Breast epithelium (tissue), 3 donors: ENCODE measurements at regions not wholly inside any gene's neighbourhood (a gene's known extent, or its start where the extent isn't known, plus 50 kb on each side); places are given as distances from the start of the nearest gene placed in this dataset.
"Not testable (repeated sequence)": the region's sequence is repeated elsewhere in the genome, so short reads cannot be mapped to it uniquely, and the experiment has no call there.

Source experiments
- POLR2A ChIP-seq: fragments of 450-650 bp; IDR thresholded peaks from one replicate; pipeline ENCODE4 v1.6.1; 2016; ENCODE audit warnings: antibody characterized with exemption, mild to moderate bottlenecking, moderate library complexity
- POLR2AphosphoS5 ChIP-seq, 3 donors: sonication (generic); formaldehyde crosslinking; IDR thresholded peaks; one replicate each; pipeline ENCODE4 v1.6.1; 2017; ENCODE audit warnings: antibody characterized with exemption in 3 of 3
- TF ChIP-seq, protein P1 (sequence below), 3 donors: fragments of 450-650 bp; IDR thresholded peaks; one replicate each; pipeline ENCODE4 v1.5.1; 2016 to 2017; ENCODE audit warnings: antibody characterized with exemption in 3 of 3, mild to moderate bottlenecking in 3 of 3, moderate library complexity in 3 of 3

DNA sequence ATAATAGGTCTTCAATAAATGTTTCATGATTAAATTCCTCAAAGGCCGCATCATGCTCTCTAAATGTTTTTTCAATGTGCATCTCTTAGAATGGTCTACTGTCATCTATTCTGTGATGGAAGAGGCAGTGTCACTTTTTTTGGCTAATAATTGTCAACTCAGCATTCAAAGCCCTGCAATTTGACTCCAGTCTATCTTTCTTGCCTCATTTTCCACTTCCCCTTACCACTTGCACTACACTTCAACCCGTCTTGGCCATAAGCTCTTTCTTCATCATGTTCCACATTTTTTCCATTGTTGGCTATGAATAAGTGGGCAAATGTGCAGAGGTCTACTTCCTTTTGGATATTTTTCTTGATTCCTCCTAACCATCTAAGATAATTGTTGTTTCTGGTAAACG is 59.2 kb upstream of the POMZP3 start:
- TF ChIP-seq POLR2AphosphoS5 (IDR thresholded peaks at IDR 0.05); POLR2A: not testable (repeated sequence)
- TF ChIP-seq, protein P1, sequence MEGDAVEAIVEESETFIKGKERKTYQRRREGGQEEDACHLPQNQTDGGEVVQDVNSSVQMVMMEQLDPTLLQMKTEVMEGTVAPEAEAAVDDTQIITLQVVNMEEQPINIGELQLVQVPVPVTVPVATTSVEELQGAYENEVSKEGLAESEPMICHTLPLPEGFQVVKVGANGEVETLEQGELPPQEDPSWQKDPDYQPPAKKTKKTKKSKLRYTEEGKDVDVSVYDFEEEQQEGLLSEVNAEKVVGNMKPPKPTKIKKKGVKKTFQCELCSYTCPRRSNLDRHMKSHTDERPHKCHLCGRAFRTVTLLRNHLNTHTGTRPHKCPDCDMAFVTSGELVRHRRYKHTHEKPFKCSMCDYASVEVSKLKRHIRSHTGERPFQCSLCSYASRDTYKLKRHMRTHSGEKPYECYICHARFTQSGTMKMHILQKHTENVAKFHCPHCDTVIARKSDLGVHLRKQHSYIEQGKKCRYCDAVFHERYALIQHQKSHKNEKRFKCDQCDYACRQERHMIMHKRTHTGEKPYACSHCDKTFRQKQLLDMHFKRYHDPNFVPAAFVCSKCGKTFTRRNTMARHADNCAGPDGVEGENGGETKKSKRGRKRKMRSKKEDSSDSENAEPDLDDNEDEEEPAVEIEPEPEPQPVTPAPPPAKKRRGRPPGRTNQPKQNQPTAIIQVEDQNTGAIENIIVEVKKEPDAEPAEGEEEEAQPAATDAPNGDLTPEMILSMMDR (IDR thresholded peaks at IDR 0.05), result not testable (repeated sequence)
